Astrocyte (in vitro differentiated cells and primary cell): ENCODE measurements at regions not wholly inside any gene's neighbourhood (a gene's known extent, or its start where the extent isn't known, plus 50 kb on each side); places are given as distances from the start of the nearest gene placed in this dataset.

Source experiments
- DNase-seq: peaks from one replicate; pipeline ENCODE4 v3.0.0-alpha.2; 2010; ENCODE audit warnings: low read depth
- FAIRE-seq: peaks from 2 replicates; lab custom pipeline; 2011; peaks lifted over from hg19 to GRCh38; lab: Jason Lieb, UNC
- H2AFZ ChIP-seq: 2 replicates; pipeline ENCODE4 v1.6.0; 2012; ENCODE audit warnings: low read depth, low read length, inconsistent platforms
- H3K27ac ChIP-seq: 2 replicates; pipeline ENCODE4 v1.5.1; 2011; ENCODE audit warnings: low read depth, low read length, inconsistent platforms
- H3K27me3 ChIP-seq: 2 replicates; pipeline ENCODE4 v1.6.0; 2011; ENCODE audit warnings: low read length, inconsistent platforms; ENCODE audit not compliant: insufficient read depth
- H3K36me3 ChIP-seq: 2 replicates; pipeline ENCODE4 v1.5.1; 2011; ENCODE audit warnings: low read length, inconsistent platforms; ENCODE audit not compliant: insufficient read depth
- H3K4me1 ChIP-seq: 2 replicates; pipeline ENCODE4 v1.5.1; 2011; ENCODE audit warnings: low read length, inconsistent platforms; ENCODE audit not compliant: insufficient read depth
- H3K4me2 ChIP-seq: 2 replicates; pipeline ENCODE4 v1.6.0; 2012; ENCODE audit warnings: low read length, inconsistent platforms
- H3K4me3 ChIP-seq: 2 replicates; pipeline ENCODE4 v1.5.1; 2011; ENCODE audit warnings: low read depth, mild to moderate bottlenecking, low read length, inconsistent platforms; ENCODE audit not compliant: insufficient read depth
- H3K79me2 ChIP-seq: 2 replicates; pipeline ENCODE4 v1.6.0; 2012; ENCODE audit warnings: mild to moderate bottlenecking, low read length, inconsistent platforms; ENCODE audit not compliant: insufficient read depth
- H3K9ac ChIP-seq: 2 replicates; pipeline ENCODE4 v1.6.0; 2012; ENCODE audit warnings: mild to moderate bottlenecking, low read length, inconsistent platforms
- H3K9me3 ChIP-seq: 2 replicates; pipeline ENCODE4 v1.5.1; 2012; ENCODE audit warnings: low read depth, mild to moderate bottlenecking, low read length, inconsistent platforms; ENCODE audit not compliant: insufficient read depth
- H4K20me1 ChIP-seq: 2 replicates; pipeline ENCODE4 v1.6.0; 2012; ENCODE audit warnings: low read length, inconsistent platforms; ENCODE audit not compliant: insufficient read depth
- H3K27ac Mint-ChIP-seq: one replicate; pipeline ENCODE4 v1.8.0; 2021; ENCODE audit warnings: mild to moderate bottlenecking, mixed read lengths; ENCODE audit not compliant: unreplicated experiment
- H3K27me3 Mint-ChIP-seq: one replicate; pipeline ENCODE4 v1.8.0; 2021; ENCODE audit warnings: low read depth, mixed read lengths; ENCODE audit not compliant: unreplicated experiment
- H3K36me3 Mint-ChIP-seq: one replicate; pipeline ENCODE4 v1.8.0; 2021; ENCODE audit warnings: low read depth, mixed read lengths; ENCODE audit not compliant: unreplicated experiment
- H3K4me1 Mint-ChIP-seq: one replicate; pipeline ENCODE4 v1.8.0; 2021; ENCODE audit warnings: low read depth, mixed read lengths; ENCODE audit not compliant: unreplicated experiment
- H3K4me3 Mint-ChIP-seq: one replicate; pipeline ENCODE4 v1.8.0; 2021; ENCODE audit warnings: mild to moderate bottlenecking, moderate library complexity, mixed read lengths; ENCODE audit not compliant: unreplicated experiment
- H3K9me3 Mint-ChIP-seq: one replicate; pipeline ENCODE4 v1.8.0; 2021; ENCODE audit warnings: mild to moderate bottlenecking, mixed read lengths; ENCODE audit not compliant: unreplicated experiment
- CTCF ChIP-seq: IDR thresholded peaks from 2 replicates; pipeline ENCODE4 v1.5.1; 2011; ENCODE audit warnings: low read depth, mild to moderate bottlenecking, inconsistent platforms, low read length, moderate library complexity; ENCODE audit not compliant: insufficient read depth
- EZH2 ChIP-seq: IDR thresholded peaks from 2 replicates; pipeline ENCODE4 v1.6.1; 2012; ENCODE audit warnings: mild to moderate bottlenecking, low read length, inconsistent platforms; ENCODE audit not compliant: insufficient read depth

DNA sequence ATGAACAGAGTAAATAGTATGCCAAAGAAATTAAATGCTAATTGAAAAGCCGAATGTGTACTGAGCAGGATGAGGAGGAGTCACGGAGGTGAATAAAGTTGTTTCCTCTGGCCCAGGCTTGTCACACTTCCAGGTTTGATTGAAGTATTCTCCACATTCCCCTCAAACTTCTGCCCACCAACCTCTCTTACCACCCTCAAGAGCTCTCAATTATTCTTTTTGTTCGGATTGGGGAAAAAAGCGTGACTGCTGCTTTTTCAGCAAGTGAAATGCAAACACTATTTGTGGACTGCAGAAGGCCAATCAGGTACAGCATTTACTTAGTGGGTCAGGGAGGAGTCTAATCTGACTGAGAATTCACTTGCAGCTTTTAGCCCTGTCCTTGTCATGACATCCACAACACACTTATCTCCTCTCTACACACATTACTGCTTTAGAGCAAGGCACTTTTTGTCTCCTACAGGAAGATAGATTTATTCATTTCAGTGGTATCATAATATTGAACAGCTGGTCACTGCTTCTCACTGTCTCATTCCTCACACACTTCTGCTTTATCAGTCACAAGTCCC lies 375.6 kb upstream of the PRMT6 start:
- DNase-seq (no peak), FAIRE-seq (no peak)
- H3K9me3 ChIP-seq = no peaks in the 10 kb centered on the region
- no peaks in the 10 kb centered on the region for H3K4me1 ChIP-seq
- no peak overlapping the region for H3K9ac ChIP-seq
- no peak overlapping the region for H3K27ac Mint-ChIP-seq
- H3K9me3 Mint-ChIP-seq = no peaks in the 10 kb centered on the region
- H3K4me3 ChIP-seq = no peak overlapping the region
- no peaks in the 10 kb centered on the region for H3K79me2 ChIP-seq
- no peaks in the 10 kb centered on the region for H3K36me3 ChIP-seq
- H3K27me3 ChIP-seq = no peaks in the 10 kb centered on the region
- H4K20me1 ChIP-seq = no peaks in the 10 kb centered on the region
- H3K36me3 Mint-ChIP-seq = no peaks in the 10 kb centered on the region
- H3K27me3 Mint-ChIP-seq = no peaks in the 10 kb centered on the region
- no peak overlapping the region for H3K4me3 Mint-ChIP-seq
- no peak overlapping the region for H2AFZ ChIP-seq
- TF ChIP-seq EZH2 (no peak), CTCF (no peak)
- no peaks in the 10 kb centered on the region for H3K4me1 Mint-ChIP-seq
- no peak overlapping the region for H3K4me2 ChIP-seq
- H3K27ac ChIP-seq = no peak overlapping the region

DNA sequence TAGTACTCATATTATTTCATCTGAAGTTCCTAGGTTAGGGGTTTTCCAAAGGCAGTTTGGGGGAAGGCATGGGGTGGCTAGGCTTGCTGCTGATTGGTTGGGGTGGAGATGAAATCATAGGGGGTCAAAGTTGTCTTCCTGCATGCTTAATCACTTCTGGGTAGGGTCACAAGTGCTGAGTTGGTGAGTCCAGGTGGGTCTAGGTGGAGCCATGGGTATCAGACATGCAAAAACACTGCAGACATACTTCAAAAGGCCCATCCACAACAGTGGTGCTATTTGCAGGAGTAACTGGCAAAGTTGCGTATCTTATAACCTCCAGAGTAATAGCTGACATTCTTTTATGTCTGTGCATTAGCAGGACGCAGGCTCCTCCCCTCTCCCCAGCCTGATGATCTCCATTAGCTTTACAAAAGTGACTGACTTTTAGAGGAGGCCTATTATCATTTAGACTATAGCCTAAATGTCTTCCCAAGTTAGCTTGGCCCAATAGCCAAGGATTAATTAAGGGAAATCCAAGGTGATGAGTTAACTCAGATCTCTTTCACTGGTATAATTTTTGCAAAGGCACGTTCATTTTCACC lies 374.4 kb upstream of the PRMT6 start:
- Histone ChIP-seq H3K36me3 (no peaks in the 10 kb centered on the region), H3K4me1 (no peaks in the 10 kb centered on the region), H3K9me3 (no peaks in the 10 kb centered on the region), H4K20me1 (no peaks in the 10 kb centered on the region), H3K4me3 (no peak overlapping the region), H3K79me2 (no peaks in the 10 kb centered on the region), H3K9ac (no peak overlapping the region), H2AFZ (no peak overlapping the region), H3K27me3 (no peaks in the 10 kb centered on the region), H3K27ac (no peak overlapping the region), H3K4me2 (no peak overlapping the region)
- Mint-ChIP-seq H3K36me3 (no peaks in the 10 kb centered on the region), H3K27me3 (no peaks in the 10 kb centered on the region), H3K27ac (no peak overlapping the region), H3K4me1 (no peaks in the 10 kb centered on the region), H3K9me3 (no peaks in the 10 kb centered on the region), H3K4me3 (no peak overlapping the region)
- DNase-seq (no peak), FAIRE-seq (no peak)
- TF ChIP-seq CTCF (no peak), EZH2 (no peak)

DNA sequence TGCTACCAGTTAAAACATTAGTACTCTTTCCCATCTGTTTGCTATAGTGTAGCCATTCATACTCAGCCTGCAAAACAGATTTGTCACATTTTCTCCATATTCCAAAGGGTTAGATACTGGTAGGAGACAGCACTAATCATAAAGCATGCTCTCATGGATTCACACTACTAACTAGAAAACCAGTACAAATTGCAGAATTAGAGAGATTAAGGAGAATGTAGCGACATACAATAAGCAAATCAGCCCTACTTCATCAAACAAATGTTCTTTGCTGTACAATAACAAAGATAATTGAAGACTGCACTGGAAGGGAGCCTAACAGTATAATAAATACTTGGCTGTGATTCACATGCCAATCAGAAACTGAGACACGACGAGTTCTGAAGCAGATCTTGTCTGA lies 368.0 kb upstream of the PRMT6 start:
- Histone ChIP-seq H4K20me1 (no peaks in the 10 kb centered on the region), H3K27ac (no peak overlapping the region), H3K9me3 (no peaks in the 10 kb centered on the region), H3K27me3 (no peaks in the 10 kb centered on the region), H3K79me2 (no peaks in the 10 kb centered on the region), H2AFZ (no peak overlapping the region), H3K9ac (no peak overlapping the region), H3K4me3 (no peak overlapping the region), H3K4me2 (no peak overlapping the region), H3K4me1 (no peaks in the 10 kb centered on the region), H3K36me3 (no peaks in the 10 kb centered on the region)
- Mint-ChIP-seq H3K27me3 (no peaks in the 10 kb centered on the region), H3K36me3 (no peaks in the 10 kb centered on the region), H3K27ac (no peak overlapping the region), H3K9me3 (no peaks in the 10 kb centered on the region), H3K4me3 (no peak overlapping the region), H3K4me1 (no peaks in the 10 kb centered on the region)
- TF ChIP-seq EZH2 (no peak), CTCF (no peak)
- no peak for FAIRE-seq
- DNase-seq = no peak
